GM10248 (cell line): ENCODE measurements at regions not wholly inside any gene's neighbourhood (a gene's known extent, or its start where the extent isn't known, plus 50 kb on each side); places are given as distances from the start of the nearest gene placed in this dataset.

Source experiments
- CTCF ChIA-PET: fragments of 300-600 bp; sonication (Branson Sonifier 250); formaldehyde crosslinking; extraction: SDS; loops from one replicate; lab custom pipeline; 2021; ENCODE audit warnings: antibody characterized with exemption; lab: Yijun Ruan, JAX
- POLR2A ChIA-PET: fragments of 350-650 bp; sonication (Branson Sonifier 250); formaldehyde crosslinking; extraction: SDS; loops from one replicate; lab custom pipeline; 2020; ENCODE audit warnings: antibody characterized with exemption; lab: Yijun Ruan, JAX
- DNase-seq: peaks from one replicate; pipeline ENCODE4 v3.0.0; 2012; ENCODE audit errors: extremely low spot score
- TF ChIP-seq, protein P1 (sequence below): IDR thresholded peaks from 2 replicates; pipeline ENCODE4 v1.5.1; 2012; ENCODE audit warnings: mild to moderate bottlenecking, low read depth; ENCODE audit errors: extremely low read depth, missing control alignments, control extremely low read depth

DNA sequence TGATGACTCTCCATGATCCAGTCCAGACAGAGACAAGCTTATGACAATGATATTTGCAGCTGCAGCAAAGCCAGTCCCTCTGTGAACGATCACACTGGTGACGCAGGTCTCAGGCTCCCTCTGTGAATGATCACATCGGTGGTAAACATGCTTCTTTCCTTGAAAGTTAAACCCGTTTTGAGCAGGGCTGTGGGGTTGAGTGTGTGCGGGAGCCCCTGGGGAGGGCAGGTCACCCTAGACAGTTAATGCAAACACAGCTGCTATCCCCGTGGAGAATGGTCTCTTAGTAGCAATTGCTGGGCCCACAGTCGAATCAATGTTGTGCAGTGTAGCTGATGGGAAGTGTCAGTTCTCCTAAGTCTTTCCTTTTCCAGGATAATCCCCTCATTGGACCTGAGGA lies 71.0 kb upstream of the KIRREL3 start:
- ChIA-PET CTCF (interaction anchor here (1.0 to 1.5 kb wide), 3 partner anchors 9 to 12 kb away, joined by 3 to 6 read pairs (median 3); no protein-coding TSS in a partner anchor), POLR2A (no interaction called here)
- DNase-seq = no peak
- TF ChIP-seq, protein P1, sequence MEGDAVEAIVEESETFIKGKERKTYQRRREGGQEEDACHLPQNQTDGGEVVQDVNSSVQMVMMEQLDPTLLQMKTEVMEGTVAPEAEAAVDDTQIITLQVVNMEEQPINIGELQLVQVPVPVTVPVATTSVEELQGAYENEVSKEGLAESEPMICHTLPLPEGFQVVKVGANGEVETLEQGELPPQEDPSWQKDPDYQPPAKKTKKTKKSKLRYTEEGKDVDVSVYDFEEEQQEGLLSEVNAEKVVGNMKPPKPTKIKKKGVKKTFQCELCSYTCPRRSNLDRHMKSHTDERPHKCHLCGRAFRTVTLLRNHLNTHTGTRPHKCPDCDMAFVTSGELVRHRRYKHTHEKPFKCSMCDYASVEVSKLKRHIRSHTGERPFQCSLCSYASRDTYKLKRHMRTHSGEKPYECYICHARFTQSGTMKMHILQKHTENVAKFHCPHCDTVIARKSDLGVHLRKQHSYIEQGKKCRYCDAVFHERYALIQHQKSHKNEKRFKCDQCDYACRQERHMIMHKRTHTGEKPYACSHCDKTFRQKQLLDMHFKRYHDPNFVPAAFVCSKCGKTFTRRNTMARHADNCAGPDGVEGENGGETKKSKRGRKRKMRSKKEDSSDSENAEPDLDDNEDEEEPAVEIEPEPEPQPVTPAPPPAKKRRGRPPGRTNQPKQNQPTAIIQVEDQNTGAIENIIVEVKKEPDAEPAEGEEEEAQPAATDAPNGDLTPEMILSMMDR = no peak

DNA sequence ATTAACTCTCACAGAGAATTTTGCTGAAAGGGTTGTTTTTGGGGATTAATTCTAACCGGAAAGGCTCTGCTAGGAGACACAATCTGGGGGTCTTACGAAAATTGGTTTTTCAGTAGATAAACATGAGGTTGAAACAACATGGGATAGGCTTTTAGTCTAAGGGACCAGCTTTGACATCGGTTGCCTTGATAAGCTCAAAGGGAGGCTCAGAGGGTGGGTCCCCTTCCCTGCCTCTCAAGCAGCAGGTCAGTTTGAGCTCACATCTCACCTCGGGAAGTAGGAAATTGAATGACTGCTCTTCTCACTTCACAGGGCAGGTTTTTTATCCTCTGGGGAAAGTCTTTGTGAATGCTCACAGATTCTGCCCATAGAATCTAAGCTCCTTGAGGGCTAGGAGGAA lies 70.2 kb upstream of the KIRREL3 start:
- ChIA-PET CTCF (interaction anchor here (0.9 to 1.4 kb wide), 2 partner anchors 8 to 13 kb away, joined by 3 read pairs; no protein-coding TSS in a partner anchor), POLR2A (no interaction called here)
- no peak for DNase-seq
- TF ChIP-seq, protein P1 = no peak

DNA sequence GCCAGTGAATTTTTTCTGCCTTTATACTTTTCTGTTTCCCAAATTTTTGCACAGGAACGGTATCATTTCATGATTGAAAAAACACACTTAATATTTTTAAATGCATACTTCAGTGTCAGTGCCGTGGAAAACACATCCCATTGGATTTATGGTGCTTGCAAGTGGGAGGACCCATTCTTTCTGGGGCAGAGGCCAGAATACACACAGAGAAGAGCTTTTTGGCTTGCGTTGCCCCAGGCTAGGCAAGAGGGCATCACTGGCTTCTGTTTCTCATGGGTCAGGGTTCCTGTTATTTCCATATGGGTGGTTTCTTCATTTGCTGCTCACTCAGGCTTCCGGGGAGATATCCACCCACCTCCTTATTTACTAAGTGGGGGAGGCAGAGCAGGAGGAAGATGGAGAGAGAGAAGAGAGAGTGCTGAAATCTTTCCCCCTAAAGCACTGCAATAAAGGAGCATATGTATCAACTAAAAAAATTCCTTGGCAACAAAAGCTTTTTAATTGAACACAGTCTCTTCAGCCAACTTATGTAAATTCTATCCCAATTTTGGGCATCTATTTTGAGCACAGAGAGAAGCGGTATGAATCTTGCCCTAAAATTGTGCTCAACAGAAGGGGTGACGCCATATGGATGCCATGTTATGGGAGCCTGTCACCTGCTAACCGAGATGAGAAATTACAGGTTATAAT lies 66.0 kb upstream of the KIRREL3 start:
- no peak for DNase-seq
- TF ChIP-seq, protein P1 = no peak
- POLR2A ChIA-PET = no interaction called here
- CTCF ChIA-PET = no interaction called here

DNA sequence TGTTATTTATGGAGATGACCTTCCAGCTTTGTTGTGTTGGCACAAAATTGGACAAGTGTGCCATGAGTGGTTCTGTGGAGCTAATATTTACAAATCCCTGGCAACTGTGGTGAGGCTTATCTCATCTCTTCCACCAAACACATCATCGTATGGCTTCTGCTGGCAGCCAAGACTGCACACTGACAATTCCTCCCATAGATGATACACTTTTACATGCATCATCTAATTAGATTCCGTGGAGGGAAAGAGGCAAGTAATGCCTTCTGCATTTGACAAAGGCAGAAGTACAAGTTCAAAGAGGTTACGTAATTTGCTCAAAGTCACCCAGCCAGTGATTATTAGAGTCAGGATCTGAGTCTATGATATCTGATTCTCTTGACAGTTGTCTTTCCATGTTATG lies 62.7 kb upstream of the KIRREL3 start:
- POLR2A ChIA-PET = no interaction called here

DNA sequence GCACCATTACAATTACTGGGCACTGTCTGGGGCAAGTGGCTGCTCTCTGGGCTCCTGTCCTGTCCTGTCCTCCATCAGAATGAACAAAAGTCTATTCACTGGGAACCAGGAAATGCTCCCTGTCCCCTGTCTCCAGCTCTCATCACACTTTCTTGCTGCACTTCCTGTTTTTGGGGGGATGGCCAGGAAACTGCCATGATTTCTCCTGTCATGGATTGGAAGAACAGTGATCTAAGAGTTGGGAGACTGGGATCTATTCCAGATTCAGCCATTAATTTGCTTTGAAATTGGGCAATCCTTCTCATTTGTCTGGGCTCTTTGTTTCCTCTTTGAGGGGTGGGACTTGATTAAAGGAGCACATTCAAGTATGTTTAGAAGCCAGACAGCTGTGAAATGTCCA lies 61.4 kb upstream of the KIRREL3 start:
- DNase-seq = no peak
- CTCF ChIA-PET = no interaction called here
- TF ChIP-seq, protein P1 = no peak
- POLR2A ChIA-PET = no interaction called here

More for the DNA sequence above, 62.7 kb upstream of the KIRREL3 start:
- no peak for DNase-seq
- CTCF ChIA-PET = interaction anchor here (0.8 to 1.5 kb wide), 4 partner anchors 7 to 346 kb away, joined by 3 to 6 read pairs (median 4); no protein-coding TSS in a partner anchor
- TF ChIP-seq, protein P1 = no peak

DNA sequence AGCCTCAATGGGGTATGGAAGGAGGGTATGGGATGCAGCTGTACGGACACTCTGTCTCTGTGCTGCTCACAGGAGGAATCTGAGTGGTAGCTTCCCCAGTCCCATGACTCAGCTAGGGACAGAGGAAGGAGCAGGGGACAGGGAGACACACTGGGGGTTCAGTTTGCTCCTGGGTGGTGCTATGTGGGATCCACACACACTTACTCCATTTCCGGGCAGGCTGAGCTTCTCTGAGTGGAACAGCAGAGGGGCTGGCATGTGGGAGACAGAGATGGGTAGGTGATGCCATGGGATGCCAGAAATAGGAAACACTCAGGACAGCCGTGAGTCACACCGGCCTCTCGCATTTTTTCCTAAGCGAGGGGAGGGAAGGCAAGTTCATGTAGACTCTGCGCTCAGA lies 59.2 kb upstream of the KIRREL3 start:
- DNase-seq = no peak
- TF ChIP-seq, protein P1 = no peak
- POLR2A ChIA-PET = no interaction called here
- CTCF ChIA-PET = interaction anchor here (1.1 kb wide), 1 partner anchor 12 kb away, joined by 3 read pairs; no protein-coding TSS in a partner anchor
